Renal cortical epithelial cell (primary cell): ENCODE measurements at regions not wholly inside any gene's neighbourhood (a gene's known extent, or its start where the extent isn't known, plus 50 kb on each side); places are given as distances from the start of the nearest gene placed in this dataset.

Experiments
- DNase-seq: peaks from one replicate; pipeline ENCODE4 v3.0.0-alpha.2; 2011; ENCODE audit warnings: low read depth

DNA sequence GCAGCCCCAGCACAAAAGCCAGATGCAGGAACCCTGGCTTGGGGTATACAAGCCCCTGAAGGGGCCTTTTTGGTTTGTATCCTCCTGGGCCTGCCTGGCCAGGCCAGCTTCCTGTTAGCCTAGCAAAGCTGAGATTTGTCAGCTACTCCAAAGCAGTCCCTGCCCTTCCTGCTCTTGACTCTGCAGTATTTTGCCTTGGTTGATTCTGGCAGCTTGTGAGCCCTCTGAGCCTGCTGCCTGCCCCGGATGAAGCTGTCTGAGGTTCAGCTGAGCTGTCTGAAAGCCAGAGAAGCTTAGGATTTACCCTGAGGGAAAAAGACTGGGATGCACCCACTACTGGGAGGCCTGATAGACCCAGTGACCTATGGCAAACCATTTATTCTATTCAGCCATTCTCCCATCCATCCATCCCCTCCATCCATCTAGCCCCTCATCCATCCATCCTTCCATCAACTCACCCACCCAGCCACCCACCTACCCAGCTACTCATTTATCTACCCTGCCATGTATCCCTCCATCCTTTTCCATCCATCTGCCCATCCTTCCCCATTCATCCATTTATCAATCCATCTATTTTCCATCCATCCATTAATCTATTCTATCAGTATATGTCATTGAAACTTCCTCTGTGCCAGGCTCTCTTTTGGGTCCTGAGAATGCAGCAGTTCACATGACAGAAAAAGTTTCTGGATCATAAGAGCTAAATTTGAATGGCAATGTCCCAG is 307.5 kb downstream of the DHX35 start:
- DNase-seq, result no peak

GRCh38 chr20:39268981-39269461 is 306.9 kb downstream of the DHX35 start:
- DNase-seq, result no peak

GRCh38 chr20:39268491-39268951 is 306.4 kb downstream of the DHX35 start:
- DNase-seq, result no peak

DNA sequence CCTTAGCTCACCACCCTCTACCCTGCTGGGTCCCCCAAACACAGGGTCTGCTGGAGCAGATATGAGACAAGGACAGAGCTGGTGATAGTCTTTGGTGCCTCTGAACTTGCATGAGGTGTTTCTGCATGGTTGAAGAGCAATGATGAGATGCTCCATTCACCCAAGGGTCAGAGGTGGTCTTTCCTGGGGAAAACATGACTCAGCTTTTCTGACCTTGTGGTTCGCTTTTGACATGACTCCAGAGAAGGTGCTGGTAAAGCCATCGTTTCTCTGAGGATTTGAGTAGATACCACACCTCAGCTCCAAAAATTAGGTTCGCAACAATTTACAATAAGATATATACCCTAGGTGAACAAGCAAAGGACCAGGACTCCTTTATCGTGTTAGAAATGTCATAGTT is 304.8 kb downstream of the DHX35 start:
- DNase-seq, result no peak

DNA sequence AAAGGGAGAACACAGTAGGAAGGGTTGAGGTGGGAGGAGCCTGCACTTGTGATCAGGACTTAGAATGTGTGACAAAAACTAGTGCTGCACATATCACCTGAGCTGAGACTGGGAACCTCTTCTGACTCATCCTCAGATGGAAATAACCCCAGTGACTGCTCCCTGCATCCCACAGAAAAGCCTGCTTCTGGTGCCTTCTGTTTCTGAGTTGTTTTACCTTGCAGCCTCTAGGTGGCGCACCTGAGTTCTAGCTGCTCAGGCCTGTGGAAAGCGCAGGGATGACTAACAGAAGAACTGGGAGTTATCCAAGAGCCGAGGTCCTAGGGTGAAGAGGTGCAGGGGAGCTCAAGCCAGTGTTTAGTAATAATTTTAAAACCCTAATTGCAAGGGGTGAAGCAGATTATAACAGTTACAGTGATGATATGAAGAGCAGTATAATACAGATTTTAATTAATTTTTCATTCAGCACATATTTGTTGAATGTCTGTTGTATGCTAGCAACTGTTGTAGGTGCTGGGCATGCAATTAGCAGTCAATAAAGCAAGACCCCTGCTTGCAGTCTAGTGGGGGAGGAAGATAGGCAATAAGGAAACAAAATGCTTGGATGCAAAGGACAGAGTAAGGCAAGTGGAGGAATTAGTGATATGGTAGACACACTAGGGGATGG is 302.5 kb downstream of the DHX35 start:
- DNase-seq, result peak; percentile 68

- DNase-seq, result no peak
These were observed 300.9 kb downstream of the DHX35 start for GRCh38 chr20:39263076-39263475.

DNA sequence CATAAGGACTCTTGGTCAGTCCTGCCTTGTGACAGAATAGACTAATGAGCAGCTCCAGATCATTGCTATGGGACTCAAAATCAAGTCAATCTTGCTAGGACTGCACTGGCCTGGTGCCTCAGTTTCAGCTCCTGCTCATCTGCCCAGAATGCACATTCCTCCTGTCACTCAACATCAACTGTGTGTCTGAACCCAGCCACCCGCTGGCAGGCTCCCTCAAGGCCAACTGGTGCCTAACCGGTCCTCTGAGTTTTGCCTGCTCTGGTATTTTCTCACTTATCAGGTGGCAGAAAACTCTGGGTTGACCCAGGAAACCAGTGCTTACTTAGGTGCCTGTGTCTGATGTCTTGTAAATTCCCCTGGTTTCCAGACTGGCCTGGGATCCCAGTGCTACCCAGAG is 297.7 kb downstream of the DHX35 start:
- no peak for DNase-seq

GRCh38 chr20:39259010-39259803 is 297.1 kb downstream of the DHX35 start:
- no peak for DNase-seq

GRCh38 chr20:39258253-39258652 is 296.1 kb downstream of the DHX35 start:
- no peak for DNase-seq

GRCh38 chr20:39253051-39253755 is 291.1 kb downstream of the DHX35 start:
- DNase-seq, result peak; percentile 2

DNA sequence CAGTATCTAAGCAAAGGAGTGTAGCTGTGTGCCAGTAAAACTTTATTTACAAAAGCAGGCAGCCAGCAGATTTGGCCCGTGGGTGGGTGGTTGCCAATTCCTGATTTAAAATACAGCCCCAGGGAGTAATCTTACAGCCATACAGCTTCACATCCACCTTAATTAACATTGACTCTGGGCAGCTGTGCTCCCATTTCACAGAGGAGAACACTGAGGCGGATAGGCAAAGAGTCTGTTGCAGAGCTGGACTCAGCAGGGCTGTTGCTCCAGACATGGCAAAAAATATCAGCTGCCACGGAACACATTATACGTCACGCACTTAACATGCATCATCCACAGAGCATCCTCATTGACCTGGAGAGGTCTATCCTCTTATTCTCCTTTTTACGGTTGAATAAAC is 289.9 kb downstream of the DHX35 start:
- no peak for DNase-seq

GRCh38 chr20:39249798-39250197 is 287.7 kb downstream of the DHX35 start:
- DNase-seq, result no peak

DNA sequence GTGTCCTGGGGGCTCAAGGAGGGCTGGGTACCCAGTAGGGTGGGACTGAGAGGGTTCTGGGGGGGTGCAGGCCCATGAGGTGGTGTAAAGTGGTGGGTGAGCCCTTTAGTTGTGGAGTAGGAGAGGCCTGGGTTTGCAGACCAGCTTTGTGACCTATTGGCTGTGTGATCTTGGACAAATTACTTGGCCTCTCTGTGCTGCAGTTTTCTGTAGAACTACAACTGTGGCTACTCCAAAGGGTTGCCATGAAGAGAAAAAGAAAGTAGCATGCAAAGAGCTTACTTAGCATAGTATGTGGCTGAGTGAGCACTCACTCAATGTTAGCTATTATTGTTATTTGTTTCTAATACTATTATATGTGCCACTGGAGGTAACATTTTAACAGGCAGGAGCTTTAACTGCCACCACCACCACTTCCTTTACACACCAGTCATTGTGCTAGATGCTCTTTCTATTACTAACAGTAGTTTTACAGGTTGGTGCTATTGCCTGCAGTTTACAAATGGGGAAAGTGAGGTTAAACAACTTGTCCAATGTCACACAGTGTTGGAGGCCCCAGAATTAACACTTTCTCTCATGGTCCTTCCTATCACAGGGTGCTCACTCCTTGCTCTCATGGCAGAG is 286.8 kb downstream of the DHX35 start:
- DNase-seq, result no peak

DNA sequence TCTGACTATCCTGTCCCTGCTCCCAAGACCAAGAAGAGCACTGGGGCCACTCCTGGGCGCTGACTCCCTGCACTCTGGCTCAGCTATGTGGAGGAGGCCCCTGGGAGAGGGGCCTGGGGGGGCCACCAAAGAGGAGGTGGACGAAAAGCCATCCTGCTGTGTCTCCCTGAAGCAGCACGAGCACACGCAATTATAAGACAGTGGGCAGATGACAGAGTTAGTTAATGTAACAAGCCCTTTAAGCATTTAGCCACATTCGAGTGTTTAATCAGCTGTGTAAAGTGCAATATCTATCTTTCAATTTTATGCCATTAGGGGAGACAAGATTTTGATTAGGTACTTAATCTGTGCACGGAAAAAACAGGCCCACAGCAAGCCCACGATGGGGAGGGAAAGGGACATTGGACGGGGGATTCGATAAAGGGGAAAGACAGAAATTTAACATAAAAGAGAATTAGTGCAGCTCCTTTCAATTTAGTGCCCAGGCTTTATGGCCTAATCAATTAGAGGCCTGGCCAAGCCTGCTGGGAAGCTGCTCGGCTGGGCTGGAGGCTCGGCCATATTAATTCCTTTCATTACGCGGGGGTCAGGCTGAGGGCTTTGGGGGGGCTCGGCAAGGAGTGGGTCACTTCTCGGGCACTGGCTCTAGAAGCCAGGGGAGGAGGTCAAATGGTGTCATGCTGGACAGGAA is 286.2 kb downstream of the DHX35 start:
- no peak for DNase-seq

- DNase-seq, result no peak
These were observed 284.3 kb downstream of the DHX35 start for GRCh38 chr20:39246436-39246835.

DNA sequence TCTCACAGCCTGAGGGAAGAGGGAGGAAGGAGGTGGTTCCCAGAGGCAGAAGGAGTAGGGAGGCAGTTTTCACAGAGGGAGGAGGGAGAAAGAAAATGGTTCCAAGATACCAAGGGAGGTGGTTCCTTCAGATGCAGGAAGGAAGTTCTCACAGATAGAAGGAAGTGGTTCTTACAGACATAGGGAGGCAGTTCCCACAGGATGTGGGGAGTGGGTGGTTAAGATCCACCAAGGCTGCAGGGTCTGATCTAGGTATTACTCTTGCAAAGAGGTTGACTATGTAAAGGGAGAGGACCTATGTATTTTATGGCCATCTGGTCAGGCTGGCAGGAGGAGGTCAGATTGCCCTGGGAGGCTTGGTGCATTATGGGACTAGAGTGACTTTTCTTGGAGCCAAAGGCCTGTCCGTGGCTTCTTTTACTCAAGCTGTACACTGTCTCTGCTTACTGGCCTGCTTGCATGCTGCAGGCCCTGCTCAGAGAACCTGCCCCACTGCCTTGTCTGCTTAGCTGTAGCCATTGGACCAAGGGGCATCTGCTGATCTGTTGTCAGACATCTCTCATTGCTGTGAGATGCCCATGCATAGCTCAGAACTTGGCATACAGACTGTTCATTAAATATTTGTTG is 283.7 kb downstream of the DHX35 start:
- no peak for DNase-seq

- DNase-seq, result no peak
These were observed 281.8 kb downstream of the DHX35 start for GRCh38 chr20:39243962-39244361.

GRCh38 chr20:39242614-39243013 is 280.5 kb downstream of the DHX35 start:
- no peak for DNase-seq

GRCh38 chr20:39234520-39235095 is 272.5 kb downstream of the DHX35 start:
- no peak for DNase-seq

DNA sequence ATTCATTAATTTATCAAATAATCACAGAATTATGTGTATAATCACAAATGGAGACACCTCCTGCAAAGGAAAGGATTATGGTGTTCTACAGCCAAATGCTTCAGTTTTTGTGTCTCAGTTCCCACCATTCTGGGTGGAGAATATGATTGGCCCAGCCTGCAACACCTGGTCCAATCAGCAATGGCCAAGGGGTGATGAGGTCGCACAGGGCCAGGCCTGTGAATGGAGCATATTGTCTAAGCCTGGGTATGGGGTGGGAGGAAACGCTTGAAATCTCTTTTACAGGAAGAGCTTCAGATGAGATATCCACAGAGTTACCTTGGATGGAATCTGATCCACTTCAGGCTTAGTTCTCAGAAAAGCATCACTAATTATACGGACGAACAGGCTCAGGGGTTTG is 271.6 kb downstream of the DHX35 start:
- no peak for DNase-seq
